Activated naive CD8-positive, alpha-beta T cell treated with anti-CD3 and anti-CD28 coated beads for 36 hours (primary cell): ENCODE measurements at regions not wholly inside any gene's neighbourhood (a gene's known extent, or its start where the extent isn't known, plus 50 kb on each side); places are given as distances from the start of the nearest gene placed in this dataset.
"Not testable (repeated sequence)": the region's sequence is repeated elsewhere in the genome, so short reads cannot be mapped to it uniquely, and the experiment has no call there.

ENCODE experiments used
- DNase-seq: peaks from one replicate; pipeline ENCODE4 v3.0.0; 2021
- H3K27ac Mint-ChIP-seq: one replicate; pipeline ENCODE4 v1.8.0; 2022; ENCODE audit warnings: mild to moderate bottlenecking, moderate library complexity, mixed read lengths
- H3K27me3 Mint-ChIP-seq: one replicate; pipeline ENCODE4 v1.8.0; 2022; ENCODE audit warnings: mild to moderate bottlenecking, mixed read lengths
- H3K36me3 Mint-ChIP-seq: one replicate; pipeline ENCODE4 v1.8.0; 2021; ENCODE audit warnings: mild to moderate bottlenecking, mixed read lengths
- H3K4me1 Mint-ChIP-seq: one replicate; pipeline ENCODE4 v1.8.0; 2021; ENCODE audit warnings: mixed read lengths
- H3K4me3 Mint-ChIP-seq: one replicate; pipeline ENCODE4 v1.8.0; 2022; ENCODE audit warnings: mild to moderate bottlenecking, moderate library complexity, mixed read lengths
- H3K9me3 Mint-ChIP-seq: one replicate; pipeline ENCODE4 v1.8.0; 2022; ENCODE audit warnings: mixed read lengths

GRCh38 chr7:55683501-55683900, 111.2 kb upstream of the VOPP1 start:
- not testable (repeated sequence) for DNase-seq, H3K9me3 Mint-ChIP-seq, H3K4me1 Mint-ChIP-seq, H3K27me3 Mint-ChIP-seq, H3K36me3 Mint-ChIP-seq, H3K4me3 Mint-ChIP-seq, H3K27ac Mint-ChIP-seq

- not testable (repeated sequence) for H3K27ac Mint-ChIP-seq, H3K9me3 Mint-ChIP-seq, H3K4me3 Mint-ChIP-seq, H3K36me3 Mint-ChIP-seq, H3K27me3 Mint-ChIP-seq, DNase-seq, H3K4me1 Mint-ChIP-seq
These were observed 103.3 kb upstream of the VOPP1 start for GRCh38 chr7:55675589-55675988.

DNA sequence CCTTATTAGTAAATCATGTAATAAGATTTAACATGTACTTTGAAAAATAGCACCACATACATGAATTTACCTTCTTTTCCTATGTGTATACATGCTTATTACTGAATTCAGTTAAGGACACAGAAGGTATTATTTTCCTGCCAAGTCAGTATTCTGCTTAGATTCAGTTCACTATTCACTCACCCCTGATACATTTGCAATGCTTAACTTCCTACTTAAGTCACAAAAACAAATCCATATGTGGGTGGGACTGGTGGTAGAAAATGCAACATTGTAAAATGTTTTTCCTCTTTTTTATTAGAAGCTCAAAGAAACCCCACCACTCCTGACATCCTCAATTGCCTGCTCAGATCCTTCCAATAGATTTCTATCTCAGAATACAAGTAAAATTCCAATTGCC, 101.2 kb upstream of the VOPP1 start:
- H3K4me1 Mint-ChIP-seq, H3K27me3 Mint-ChIP-seq, H3K27ac Mint-ChIP-seq, DNase-seq, H3K9me3 Mint-ChIP-seq, H3K4me3 Mint-ChIP-seq, H3K36me3 Mint-ChIP-seq: not testable (repeated sequence)

DNA sequence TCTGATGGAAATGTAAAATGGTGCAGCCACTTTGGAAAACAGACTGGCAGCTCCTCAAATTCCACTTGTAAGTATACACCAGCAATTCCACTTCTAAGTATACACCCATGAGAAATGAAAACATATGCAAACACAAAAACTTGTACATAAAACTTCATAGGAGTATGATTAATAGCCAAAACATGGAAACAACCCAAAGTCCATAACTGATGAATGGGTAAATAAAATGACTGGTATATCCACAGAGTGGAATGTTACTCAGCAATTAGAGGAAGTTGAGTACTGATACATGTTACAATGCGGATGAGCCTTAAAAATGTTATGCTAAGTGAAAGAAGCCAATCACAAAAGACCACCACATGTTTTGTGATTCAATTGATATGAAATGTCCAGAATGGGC, 99.8 kb upstream of the VOPP1 start:
- not testable (repeated sequence) for DNase-seq, H3K4me1 Mint-ChIP-seq, H3K9me3 Mint-ChIP-seq, H3K27ac Mint-ChIP-seq, H3K27me3 Mint-ChIP-seq, H3K4me3 Mint-ChIP-seq, H3K36me3 Mint-ChIP-seq

- Mint-ChIP-seq H3K9me3 (no peaks in the 10 kb centered on the region), H3K4me3 (no peak overlapping the region), H3K4me1 (no peaks in the 10 kb centered on the region), H3K27me3 (peaks cover 15% of the 10 kb centered on the region), H3K27ac (no peak overlapping the region), H3K36me3 (no peaks in the 10 kb centered on the region)
- no peak for DNase-seq
These were observed 85.4 kb upstream of the VOPP1 start for GRCh38 chr7:55657654-55658053.

DNA sequence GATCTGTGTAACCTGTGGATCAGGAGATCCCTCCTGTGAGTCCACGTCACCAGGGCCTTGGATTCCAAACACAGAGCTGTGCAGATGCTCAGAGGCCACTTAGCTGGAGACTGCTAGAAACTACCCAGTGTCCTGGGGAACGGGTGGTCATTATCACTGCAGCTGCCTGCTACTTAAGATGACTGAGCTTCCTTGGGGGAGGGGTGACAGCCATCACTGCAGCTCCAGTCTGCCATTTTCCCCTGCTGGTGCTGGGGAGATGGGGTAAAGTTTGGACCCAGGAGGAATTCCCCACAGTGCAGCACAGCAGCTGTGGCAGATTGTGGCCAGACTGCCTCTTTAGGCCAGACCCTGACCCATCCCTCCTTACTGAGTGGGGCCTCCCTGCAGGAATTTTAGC, 78.8 kb upstream of the VOPP1 start:
- H3K4me3 Mint-ChIP-seq = no peak overlapping the region
- peaks cover 13% of the 10 kb centered on the region for H3K27me3 Mint-ChIP-seq
- no peak overlapping the region for H3K27ac Mint-ChIP-seq
- no peaks in the 10 kb centered on the region for H3K36me3 Mint-ChIP-seq
- H3K9me3 Mint-ChIP-seq = no peaks in the 10 kb centered on the region
- H3K4me1 Mint-ChIP-seq = no peaks in the 10 kb centered on the region
- no peak for DNase-seq

DNA sequence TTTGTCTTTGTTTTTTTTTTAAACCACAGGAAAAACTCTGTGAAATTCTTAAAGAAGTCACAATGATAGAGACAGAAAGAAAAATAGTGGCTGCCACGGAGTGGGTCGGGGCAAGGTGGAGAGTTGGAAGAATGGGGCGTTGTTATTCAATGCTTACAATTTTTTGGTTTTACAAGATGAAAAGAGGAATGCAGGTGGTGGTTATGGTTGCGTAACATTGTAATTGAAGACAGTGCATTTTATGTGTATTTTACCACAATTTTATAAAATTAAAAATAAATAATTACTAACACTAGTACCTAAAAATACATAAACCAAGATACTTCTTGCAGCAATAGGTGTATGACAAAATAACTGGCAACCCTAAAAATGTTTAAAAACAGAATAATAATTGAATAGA, 76.9 kb upstream of the VOPP1 start:
- H3K9me3 Mint-ChIP-seq = no peaks in the 10 kb centered on the region
- no peaks in the 10 kb centered on the region for H3K36me3 Mint-ChIP-seq

GRCh38 chr7:55644567-55644966, 72.3 kb upstream of the VOPP1 start:
- DNase-seq = no peak
- Mint-ChIP-seq H3K9me3 (peaks cover 2% of the 10 kb centered on the region), H3K4me3 (no peak overlapping the region)

More for the DNA sequence above, 76.9 kb upstream of the VOPP1 start:
- DNase-seq = no peak
- H3K27ac Mint-ChIP-seq = no peak overlapping the region
- peaks cover 6% of the 10 kb centered on the region for H3K27me3 Mint-ChIP-seq
- no peak overlapping the region for H3K4me3 Mint-ChIP-seq
- no peaks in the 10 kb centered on the region for H3K4me1 Mint-ChIP-seq

GRCh38 chr7:55642266-55642665, 70.0 kb upstream of the VOPP1 start:
- Mint-ChIP-seq H3K4me3 (no peak overlapping the region), H3K27ac (no peak overlapping the region), H3K27me3 (no peaks in the 10 kb centered on the region), H3K9me3 (peaks cover 2% of the 10 kb centered on the region), H3K4me1 (peaks cover 5% of the 10 kb centered on the region), H3K36me3 (no peaks in the 10 kb centered on the region)
- DNase-seq = no peak

More at GRCh38 chr7:55644567-55644966, 72.3 kb upstream of the VOPP1 start:
- Mint-ChIP-seq H3K4me1 (peaks cover 5% of the 10 kb centered on the region), H3K27me3 (no peaks in the 10 kb centered on the region), H3K27ac (no peak overlapping the region), H3K36me3 (no peaks in the 10 kb centered on the region)

DNA sequence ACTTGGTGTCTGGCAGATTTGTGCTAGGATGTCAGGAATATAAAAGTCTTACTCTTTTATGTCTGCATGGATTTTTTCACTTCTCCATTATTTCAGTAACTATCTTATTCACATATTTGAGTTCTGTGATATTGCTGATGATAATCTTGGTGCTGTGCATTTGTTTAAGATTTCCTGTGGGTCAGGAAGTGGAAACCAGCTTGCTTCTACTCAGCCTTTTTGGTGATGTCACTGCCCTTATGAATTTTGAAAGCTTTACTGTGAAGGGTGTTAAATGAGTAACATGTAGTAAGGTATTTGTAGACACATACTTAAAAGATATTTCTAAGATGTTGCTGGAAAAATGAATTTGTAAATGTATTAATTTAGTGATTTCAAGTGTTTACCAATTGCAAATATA, 69.5 kb upstream of the VOPP1 start:
- Mint-ChIP-seq H3K27ac (peak overlapping the region; percentile 62), H3K27me3 (no peaks in the 10 kb centered on the region), H3K9me3 (peaks cover 2% of the 10 kb centered on the region), H3K4me3 (no peak overlapping the region), H3K4me1 (peaks cover 5% of the 10 kb centered on the region), H3K36me3 (no peaks in the 10 kb centered on the region)
- no peak for DNase-seq

DNA sequence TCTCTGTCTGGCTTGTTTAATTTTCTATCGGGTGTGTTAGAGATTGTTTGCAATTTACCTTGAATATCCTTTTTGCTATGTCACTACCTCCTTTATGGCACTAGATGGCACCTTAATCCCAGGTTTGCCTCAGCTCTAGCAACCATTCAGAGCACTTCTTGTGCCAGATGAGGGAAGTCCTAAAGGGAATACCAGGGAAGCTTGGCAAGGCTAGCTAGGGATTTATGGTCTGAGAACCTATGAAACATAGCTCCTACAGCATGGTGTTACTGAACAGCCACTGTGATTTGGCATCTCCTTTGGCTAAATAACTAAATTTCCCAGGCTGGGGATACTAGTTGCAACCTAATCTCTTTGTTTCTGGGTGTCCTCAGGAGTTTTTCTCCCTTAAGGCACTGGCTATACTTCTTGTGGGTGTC, 69.0 kb upstream of the VOPP1 start:
- H3K27ac Mint-ChIP-seq = peak overlapping the region; percentile 62
- no peak overlapping the region for H3K4me3 Mint-ChIP-seq
- peaks cover 2% of the 10 kb centered on the region for H3K9me3 Mint-ChIP-seq
- DNase-seq = peak; percentile 16
- H3K36me3 Mint-ChIP-seq = no peaks in the 10 kb centered on the region
- no peaks in the 10 kb centered on the region for H3K27me3 Mint-ChIP-seq
- H3K4me1 Mint-ChIP-seq = peaks cover 5% of the 10 kb centered on the region

- no peak overlapping the region for H3K27ac Mint-ChIP-seq
- no peak overlapping the region for H3K4me3 Mint-ChIP-seq
- H3K36me3 Mint-ChIP-seq = no peaks in the 10 kb centered on the region
- no peak for DNase-seq
- no peaks in the 10 kb centered on the region for H3K27me3 Mint-ChIP-seq
- peaks cover 2% of the 10 kb centered on the region for H3K9me3 Mint-ChIP-seq
- H3K4me1 Mint-ChIP-seq = peaks cover 5% of the 10 kb centered on the region
These were observed 67.3 kb upstream of the VOPP1 start for GRCh38 chr7:55639640-55640039.

DNA sequence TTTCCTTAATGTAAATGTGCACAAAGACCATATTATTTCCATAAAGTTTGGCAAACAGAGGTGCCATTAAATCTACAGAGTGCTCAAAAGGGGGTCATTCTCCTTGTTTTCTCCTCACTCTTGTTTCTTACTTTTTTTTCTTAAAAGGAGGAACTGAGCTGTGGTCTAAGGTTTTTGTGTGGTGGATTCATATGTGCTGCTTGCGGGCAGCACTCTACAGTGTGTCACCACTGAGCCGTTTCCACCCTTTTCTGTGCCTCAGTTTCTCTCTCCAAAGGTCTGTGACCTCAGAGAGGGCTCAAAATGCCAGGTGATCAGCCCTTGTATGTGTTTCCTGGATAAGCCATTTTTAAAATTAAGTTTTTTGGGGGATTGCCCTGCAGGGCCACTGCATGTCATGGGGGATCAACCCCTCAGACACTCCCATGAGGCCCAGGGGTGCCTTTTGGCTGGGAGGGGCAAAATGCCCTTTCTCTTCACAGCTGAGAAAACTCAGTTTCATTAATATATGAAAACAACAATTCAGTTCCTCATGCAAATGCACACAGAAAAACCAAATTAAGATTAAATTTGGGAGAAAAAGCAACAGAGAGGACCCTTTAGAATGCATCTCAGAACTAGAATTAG, 56.9 kb upstream of the VOPP1 start:
- no peaks in the 10 kb centered on the region for H3K4me1 Mint-ChIP-seq
- no peak overlapping the region for H3K4me3 Mint-ChIP-seq
- no peaks in the 10 kb centered on the region for H3K36me3 Mint-ChIP-seq
- no peak for DNase-seq
- H3K27ac Mint-ChIP-seq = no peak overlapping the region
- H3K27me3 Mint-ChIP-seq = peaks cover 27% of the 10 kb centered on the region
- H3K9me3 Mint-ChIP-seq = peaks cover 5% of the 10 kb centered on the region

- H3K27ac Mint-ChIP-seq = no peak overlapping the region
- no peaks in the 10 kb centered on the region for H3K36me3 Mint-ChIP-seq
- no peak overlapping the region for H3K4me3 Mint-ChIP-seq
- H3K27me3 Mint-ChIP-seq = peaks cover 36% of the 10 kb centered on the region
- peaks cover 5% of the 10 kb centered on the region for H3K9me3 Mint-ChIP-seq
- H3K4me1 Mint-ChIP-seq = no peaks in the 10 kb centered on the region
- DNase-seq = no peak
These were observed 52.5 kb upstream of the VOPP1 start for GRCh38 chr7:55624813-55625212.

- Mint-ChIP-seq H3K4me1 (no peaks in the 10 kb centered on the region), H3K36me3 (no peaks in the 10 kb centered on the region), H3K27ac (no peak overlapping the region), H3K9me3 (peaks cover 6% of the 10 kb centered on the region), H3K4me3 (no peak overlapping the region), H3K27me3 (peaks cover 29% of the 10 kb centered on the region)
- no peak for DNase-seq
These were observed 51.3 kb upstream of the VOPP1 start for GRCh38 chr7:55623617-55624016.

- H3K4me1 Mint-ChIP-seq = no peaks in the 10 kb centered on the region
- no peak overlapping the region for H3K4me3 Mint-ChIP-seq
- no peak for DNase-seq
- peaks cover 27% of the 10 kb centered on the region for H3K27me3 Mint-ChIP-seq
- H3K36me3 Mint-ChIP-seq = no peaks in the 10 kb centered on the region
- H3K9me3 Mint-ChIP-seq = peaks cover 13% of the 10 kb centered on the region
- H3K27ac Mint-ChIP-seq = no peak overlapping the region
These were observed 49.9 kb upstream of the VOPP1 start for GRCh38 chr7:55622241-55622640.
